ENCODE measurements at regions not wholly inside any gene's neighbourhood (a gene's known extent, or its start where the extent isn't known, plus 50 kb on each side); places are given as distances from the start of the nearest gene placed in this dataset.

DNA sequence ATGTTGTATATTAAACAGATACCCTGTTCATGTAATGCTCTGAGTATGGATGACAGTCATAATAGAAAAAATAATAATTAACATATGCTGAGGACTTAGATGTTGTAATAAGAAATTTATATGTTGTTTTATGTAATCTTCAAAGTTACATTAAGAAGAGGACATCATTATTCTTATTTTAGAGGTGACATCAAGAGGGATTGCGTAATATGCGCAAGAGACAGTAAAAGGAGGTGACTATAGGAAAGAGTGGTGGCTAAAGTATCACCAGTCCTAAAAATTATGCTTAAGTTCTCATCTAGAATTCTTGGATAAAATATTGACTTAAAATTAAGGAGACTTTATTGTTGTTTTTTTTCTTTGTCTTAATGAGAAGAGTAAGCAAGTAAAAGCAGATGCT is 323.9 kb downstream of the KCNC2 start:
- ChIA-PET CTCF (no interaction called here), POLR2A (no interaction called here)
- Mint-ChIP-seq H3K4me3 (no peak overlapping the region), H3K9me3 (no peaks in the 10 kb centered on the region), H3K4me1 (no peaks in the 10 kb centered on the region), H3K27ac (no peak overlapping the region), H3K36me3 (ENCODE audit: low read depth) (no peaks in the 10 kb centered on the region), H3K27me3 (no peaks in the 10 kb centered on the region)
- intact Hi-C loops (cut with micrococcal nuclease) = no loop called here
- TF ChIP-seq, protein P1, sequence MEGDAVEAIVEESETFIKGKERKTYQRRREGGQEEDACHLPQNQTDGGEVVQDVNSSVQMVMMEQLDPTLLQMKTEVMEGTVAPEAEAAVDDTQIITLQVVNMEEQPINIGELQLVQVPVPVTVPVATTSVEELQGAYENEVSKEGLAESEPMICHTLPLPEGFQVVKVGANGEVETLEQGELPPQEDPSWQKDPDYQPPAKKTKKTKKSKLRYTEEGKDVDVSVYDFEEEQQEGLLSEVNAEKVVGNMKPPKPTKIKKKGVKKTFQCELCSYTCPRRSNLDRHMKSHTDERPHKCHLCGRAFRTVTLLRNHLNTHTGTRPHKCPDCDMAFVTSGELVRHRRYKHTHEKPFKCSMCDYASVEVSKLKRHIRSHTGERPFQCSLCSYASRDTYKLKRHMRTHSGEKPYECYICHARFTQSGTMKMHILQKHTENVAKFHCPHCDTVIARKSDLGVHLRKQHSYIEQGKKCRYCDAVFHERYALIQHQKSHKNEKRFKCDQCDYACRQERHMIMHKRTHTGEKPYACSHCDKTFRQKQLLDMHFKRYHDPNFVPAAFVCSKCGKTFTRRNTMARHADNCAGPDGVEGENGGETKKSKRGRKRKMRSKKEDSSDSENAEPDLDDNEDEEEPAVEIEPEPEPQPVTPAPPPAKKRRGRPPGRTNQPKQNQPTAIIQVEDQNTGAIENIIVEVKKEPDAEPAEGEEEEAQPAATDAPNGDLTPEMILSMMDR (IDR thresholded peaks at IDR 0.05) = no peak
- DNase-seq = no peak
- no peak for ATAC-seq (ENCODE audit: low read depth)

DNA sequence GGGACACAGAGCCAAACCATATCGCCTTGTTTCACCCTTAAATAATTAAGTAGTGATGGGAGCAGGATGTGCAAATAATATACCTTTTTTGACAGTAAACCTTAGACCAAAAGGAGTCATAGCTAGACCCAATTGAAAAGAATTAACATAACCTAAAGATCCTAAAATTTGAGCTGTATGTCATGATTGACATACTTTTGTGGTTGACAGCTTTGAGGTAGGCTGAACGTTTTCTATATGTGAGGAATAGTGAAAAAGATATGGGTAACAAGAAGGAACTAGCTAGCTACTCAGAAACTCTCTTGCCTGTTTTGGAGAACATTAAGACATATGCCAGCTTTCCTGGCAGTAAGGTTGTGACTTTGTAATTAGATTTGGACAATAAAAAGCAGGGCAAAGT is 320.6 kb downstream of the KCNC2 start:
- TF ChIP-seq, protein P1 (IDR thresholded peaks at IDR 0.05) = no peak
- Mint-ChIP-seq H3K4me3 (no peak overlapping the region), H3K4me1 (no peaks in the 10 kb centered on the region), H3K27ac (no peak overlapping the region), H3K27me3 (no peaks in the 10 kb centered on the region), H3K36me3 (ENCODE audit: low read depth) (no peaks in the 10 kb centered on the region), H3K9me3 (no peaks in the 10 kb centered on the region)
- CTCF ChIA-PET = no interaction called here
- ATAC-seq (ENCODE audit: low read depth) (no peak), DNase-seq (no peak)
- intact Hi-C loops (cut with micrococcal nuclease) = no loop called here
- POLR2A ChIA-PET = no interaction called here

DNA sequence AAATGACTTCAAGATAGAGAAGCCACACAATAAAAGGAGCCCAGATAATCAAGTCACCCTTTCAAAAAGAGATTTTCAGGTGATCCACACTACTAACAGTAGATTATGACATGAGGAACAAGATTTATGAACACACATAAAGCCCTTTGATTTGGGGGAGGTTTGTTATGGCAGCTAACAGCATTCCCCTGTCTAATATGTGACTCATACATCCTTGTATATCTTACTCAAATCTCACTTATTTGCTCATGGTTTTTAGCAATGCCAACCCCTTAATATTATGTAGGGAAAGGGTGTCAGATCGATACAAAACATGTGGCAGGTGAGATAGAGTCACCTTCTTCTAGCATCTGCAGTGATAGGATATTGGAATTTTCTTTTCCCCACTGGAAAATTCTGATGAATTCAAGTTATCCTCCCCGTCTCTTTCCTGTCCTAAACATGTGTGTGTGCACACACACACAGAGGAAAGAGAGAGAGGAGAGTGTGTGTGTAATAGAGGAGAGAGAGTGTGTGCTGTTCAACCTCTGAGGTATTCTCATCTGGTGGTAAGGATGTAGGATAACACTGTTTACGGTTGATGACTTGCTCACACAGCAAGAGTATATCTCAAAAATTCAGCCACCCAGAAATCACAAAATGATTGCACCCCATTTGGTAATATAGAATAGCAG is 319.9 kb downstream of the KCNC2 start:
- no peaks in the 10 kb centered on the region for H3K4me1 Mint-ChIP-seq

DNA sequence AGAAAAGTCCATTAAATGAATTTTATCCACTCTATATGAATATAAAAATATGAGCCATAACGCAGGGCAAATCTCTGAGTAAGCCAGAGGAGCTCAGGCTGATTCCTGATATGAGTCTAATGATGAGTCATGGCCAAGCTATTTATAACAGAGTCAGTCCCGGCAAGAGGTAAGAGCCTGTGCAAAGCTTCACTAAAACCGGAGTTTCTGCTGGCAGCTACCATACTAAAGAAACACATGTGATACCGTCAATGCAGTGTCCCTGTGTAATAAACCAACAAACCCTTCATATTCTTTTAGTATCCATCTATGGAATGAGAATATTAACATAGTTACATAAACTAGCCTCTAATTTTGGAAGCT is 319.4 kb downstream of the KCNC2 start:
- DNase-seq (no peak), ATAC-seq (ENCODE audit: low read depth) (no peak)
- POLR2A ChIA-PET = no interaction called here
- Mint-ChIP-seq H3K27ac (no peak overlapping the region), H3K4me3 (no peak overlapping the region), H3K36me3 (ENCODE audit: low read depth) (no peaks in the 10 kb centered on the region), H3K27me3 (no peaks in the 10 kb centered on the region), H3K4me1 (no peaks in the 10 kb centered on the region), H3K9me3 (no peaks in the 10 kb centered on the region)
- CTCF ChIA-PET = no interaction called here
- TF ChIP-seq, protein P1 (IDR thresholded peaks at IDR 0.05) = no peak
- intact Hi-C loops (cut with micrococcal nuclease) = no loop called here

More for the DNA sequence above, 319.9 kb downstream of the KCNC2 start:
- intact Hi-C loops (cut with micrococcal nuclease) = no loop called here
- ChIA-PET POLR2A (no interaction called here), CTCF (no interaction called here)
- no peak overlapping the region for H3K27ac Mint-ChIP-seq
- no peaks in the 10 kb centered on the region for H3K36me3 Mint-ChIP-seq (ENCODE audit: low read depth)
- no peak overlapping the region for H3K4me3 Mint-ChIP-seq
- no peaks in the 10 kb centered on the region for H3K9me3 Mint-ChIP-seq
- ATAC-seq (ENCODE audit: low read depth) = no peak
- no peak for DNase-seq
- H3K27me3 Mint-ChIP-seq = no peaks in the 10 kb centered on the region
- TF ChIP-seq, protein P1 (IDR thresholded peaks at IDR 0.05) = no peak

DNA sequence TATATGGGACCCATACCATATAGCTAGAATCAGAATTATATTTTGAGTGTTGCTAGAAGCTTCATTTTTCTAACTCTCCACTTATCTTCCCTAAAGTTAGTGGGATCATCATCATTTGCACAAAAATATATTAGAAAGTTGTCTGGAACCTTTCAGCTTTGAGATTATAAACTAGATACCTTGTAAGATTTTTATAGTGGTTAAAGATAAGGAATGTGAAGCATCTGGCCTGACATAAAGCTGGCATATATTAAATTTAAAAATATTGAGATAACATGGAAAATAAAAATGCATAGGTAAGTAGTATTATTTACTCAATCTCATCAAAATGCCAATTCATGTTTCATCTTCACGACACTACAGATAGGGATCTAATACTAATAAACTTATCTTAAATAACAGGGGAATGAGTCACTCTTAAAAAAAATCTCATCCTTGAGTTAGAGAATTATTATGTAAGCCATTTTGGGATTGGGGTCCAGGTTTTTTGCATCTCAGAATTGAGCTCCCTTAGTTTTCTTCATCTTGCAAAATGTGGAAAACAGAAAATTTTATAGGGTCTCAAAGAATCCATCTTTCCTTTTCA is 318.5 kb downstream of the KCNC2 start:
- Mint-ChIP-seq H3K4me1 (no peaks in the 10 kb centered on the region), H3K4me3 (no peak overlapping the region), H3K27ac (no peak overlapping the region), H3K9me3 (no peaks in the 10 kb centered on the region), H3K27me3 (no peaks in the 10 kb centered on the region), H3K36me3 (ENCODE audit: low read depth) (no peaks in the 10 kb centered on the region)
- TF ChIP-seq, protein P1 (IDR thresholded peaks at IDR 0.05) = no peak
- ATAC-seq (ENCODE audit: low read depth) (no peak), DNase-seq (no peak)
- ChIA-PET CTCF (no interaction called here), POLR2A (no interaction called here)
- intact Hi-C loops (cut with micrococcal nuclease) = no loop called here

All from activated B cell treated with CpG ODN at 0.5 μM for 24 hours (primary cell).